ENCODE measurements at regions not wholly inside any gene's neighbourhood (a gene's known extent, or its start where the extent isn't known, plus 50 kb on each side); places are given as distances from the start of the nearest gene placed in this dataset.

- H3K27me3 ChIP-seq (ENCODE audit: insufficient read depth, poor library complexity, severe bottlenecking) = no peaks in the 10 kb centered on the region
- H3K27ac ChIP-seq (replicated peaks) = no peak overlapping the region
- TF ChIP-seq REST (IDR thresholded peaks at IDR 0.05; ENCODE audit: insufficient replicate concordance, low read depth) = no peak
- no peak for TF ChIP-seq CTCF (IDR thresholded peaks at IDR 0.05; ENCODE audit: insufficient read depth, low read length)
- no peak for TF ChIP-seq GABPA (IDR thresholded peaks at IDR 0.05; ENCODE audit: low read depth)
- TF ChIP-seq POLR2AphosphoS5 (IDR thresholded peaks at IDR 0.05; ENCODE audit: low read depth) = no peak
- no peak overlapping the region for H3K4me3 ChIP-seq (replicated peaks; ENCODE audit: insufficient read depth, low read length)
- no peak for DNase-seq (ENCODE audit: low read depth in 1 of 2, low spot score in 1 of 2)
Observed at GRCh38 chr5:111996574-111996973, 239.6 kb upstream of the NREP start.

- no peak overlapping the region for H3K4me3 ChIP-seq (replicated peaks; ENCODE audit: insufficient read depth, low read length)
- TF ChIP-seq SPI1 (IDR thresholded peaks at IDR 0.05; ENCODE audit: borderline replicate concordance, low read depth) (no peak), REST (IDR thresholded peaks at IDR 0.05; ENCODE audit: insufficient replicate concordance, low read depth) (no peak), POLR2AphosphoS5 (IDR thresholded peaks at IDR 0.05; ENCODE audit: low read depth) (no peak), CTCF (IDR thresholded peaks at IDR 0.05; ENCODE audit: insufficient read depth, low read length) (no peak), GABPA (IDR thresholded peaks at IDR 0.05; ENCODE audit: low read depth) (no peak)
- no peaks in the 10 kb centered on the region for H3K27me3 ChIP-seq (ENCODE audit: insufficient read depth, poor library complexity, severe bottlenecking)
- H3K27ac ChIP-seq (replicated peaks) = no peak overlapping the region
- no peak for DNase-seq (ENCODE audit: low read depth in 1 of 2, low spot score in 1 of 2)
Observed at GRCh38 chr5:111995701-111996100, 238.7 kb upstream of the NREP start.

- DNase-seq (ENCODE audit: low read depth in 1 of 2, low spot score in 1 of 2) = no peak
- no peak for TF ChIP-seq CTCF (IDR thresholded peaks at IDR 0.05; ENCODE audit: insufficient read depth, low read length)
- TF ChIP-seq REST (IDR thresholded peaks at IDR 0.05; ENCODE audit: insufficient replicate concordance, low read depth) = no peak
- no peak for TF ChIP-seq GABPA (IDR thresholded peaks at IDR 0.05; ENCODE audit: low read depth)
- no peak for TF ChIP-seq POLR2AphosphoS5 (IDR thresholded peaks at IDR 0.05; ENCODE audit: low read depth)
- no peak for TF ChIP-seq SPI1 (IDR thresholded peaks at IDR 0.05; ENCODE audit: borderline replicate concordance, low read depth)
- no peak overlapping the region for H3K27ac ChIP-seq (replicated peaks)
Observed at GRCh38 chr5:111993242-111993641, 236.2 kb upstream of the NREP start.

More at GRCh38 chr5:111993242-111993641, 236.2 kb upstream of the NREP start:
- Histone ChIP-seq H3K4me3 (replicated peaks; ENCODE audit: insufficient read depth, low read length) (no peak overlapping the region), H3K27me3 (ENCODE audit: insufficient read depth, poor library complexity, severe bottlenecking) (no peaks in the 10 kb centered on the region)
